SK-N-SH treated with all-trans-retinoic acid at 6 μM for 48 hours (cell line): ENCODE measurements at regions not wholly inside any gene's neighbourhood (a gene's known extent, or its start where the extent isn't known, plus 50 kb on each side); places are given as distances from the start of the nearest gene placed in this dataset.

Source experiments
- ARNTL ChIP-seq: fragments of 450-650 bp; formaldehyde crosslinking; IDR thresholded peaks from 2 replicates; pipeline ENCODE4 v1.5.0; 2020; ENCODE audit warnings: low read depth, mild to moderate bottlenecking, moderate library complexity, borderline replicate concordance
- CREB5 ChIP-seq: fragments of 250-450 bp; sonication (Bioruptor Pico); IDR thresholded peaks from 2 replicates; pipeline ENCODE4 v1.5.1; 2020; ENCODE audit warnings: low read depth, mild to moderate bottlenecking, moderate library complexity
- PATZ1 ChIP-seq: fragments of 250-450 bp; sonication (Bioruptor Pico); IDR thresholded peaks from 2 replicates; pipeline ENCODE4 v1.8.0; 2020; ENCODE audit warnings: mild to moderate bottlenecking, moderate library complexity, borderline replicate concordance
- POU6F1 ChIP-seq: fragments of 250-450 bp; sonication (Bioruptor Pico); IDR thresholded peaks from 2 replicates; pipeline ENCODE4 v1.8.0; 2021; ENCODE audit warnings: low read depth, mild to moderate bottlenecking, moderate library complexity, borderline replicate concordance
- PPARA ChIP-seq: fragments of 250-450 bp; sonication (Bioruptor Pico); IDR thresholded peaks from 2 replicates; pipeline ENCODE4 v1.5.0; 2020; ENCODE audit warnings: mild to moderate bottlenecking, borderline replicate concordance
- RARB ChIP-seq: fragments of 250-450 bp; sonication (Bioruptor Pico); IDR thresholded peaks from 2 replicates; pipeline ENCODE4 v1.8.0; 2021; ENCODE audit warnings: mild to moderate bottlenecking, moderate library complexity
- TOX ChIP-seq: fragments of 250-450 bp; sonication (Bioruptor Pico); IDR thresholded peaks from 2 replicates; pipeline ENCODE4 v1.8.0; 2021; ENCODE audit warnings: mild to moderate bottlenecking, moderate library complexity, borderline replicate concordance
- ZNF70 ChIP-seq: fragments of 450-650 bp; formaldehyde crosslinking; IDR thresholded peaks from 2 replicates; pipeline ENCODE4 v1.5.0; 2020; ENCODE audit warnings: mild to moderate bottlenecking, moderate library complexity

- TF ChIP-seq CREB5 (CRISPR knock-in tag) (no peak), TOX (CRISPR knock-in tag) (no peak), PPARA (no peak), ZNF70 (CRISPR knock-in tag) (no peak), POU6F1 (no peak), PATZ1 (no peak), ARNTL (CRISPR knock-in tag) (no peak), RARB (CRISPR knock-in tag) (no peak)
These were observed 202.9 kb downstream of the SUCLA2 start for GRCh38 chr13:47798194-47798593.
